Stimulated activated naive B cell treated with anti-CD40 and anti-IgM and Interleukin-4, amounts not matched to agents 10 μg/mL and 1 μg/mL and 100 μg/mL, for 72 hours (primary cell): ENCODE measurements at regions not wholly inside any gene's neighbourhood (a gene's known extent, or its start where the extent isn't known, plus 50 kb on each side); places are given as distances from the start of the nearest gene placed in this dataset.

Experiments used
- ATAC-seq, 2 donors: fragments of 150-1000 bp; cut with Tn5 transposase; replicated peaks; 2 replicates each; pipeline ENCODE4 v1.10.0; 2021; ENCODE audit warnings: moderate library complexity in 1 of 2
- DNase-seq: peaks from one replicate; pipeline ENCODE4 v3.0.0; 2021
- H3K27ac Mint-ChIP-seq: one replicate; pipeline ENCODE4 v1.8.0; 2022; ENCODE audit warnings: mild to moderate bottlenecking, mixed read lengths
- H3K27me3 Mint-ChIP-seq, 2 donors: one replicate each; pipeline ENCODE4 v1.8.0; 2022; ENCODE audit warnings: mixed read lengths in 2 of 2
- H3K36me3 Mint-ChIP-seq, 2 donors: one replicate each; pipeline ENCODE4 v1.8.0; 2022; ENCODE audit warnings: mixed read lengths in 2 of 2, mild to moderate bottlenecking in 1 of 2
- H3K4me1 Mint-ChIP-seq, 2 donors: one replicate each; pipeline ENCODE4 v1.8.0; 2022; ENCODE audit warnings: mixed read lengths in 2 of 2, mild to moderate bottlenecking in 1 of 2
- H3K4me3 Mint-ChIP-seq, 2 donors: one replicate each; pipeline ENCODE4 v1.8.0; 2022; ENCODE audit warnings: mild to moderate bottlenecking in 2 of 2, mixed read lengths in 2 of 2, moderate library complexity in 1 of 2
- H3K9me3 Mint-ChIP-seq, 2 donors: one replicate each; pipeline ENCODE4 v1.8.0; 2022; ENCODE audit warnings: mixed read lengths in 2 of 2, mild to moderate bottlenecking in 1 of 2

DNA sequence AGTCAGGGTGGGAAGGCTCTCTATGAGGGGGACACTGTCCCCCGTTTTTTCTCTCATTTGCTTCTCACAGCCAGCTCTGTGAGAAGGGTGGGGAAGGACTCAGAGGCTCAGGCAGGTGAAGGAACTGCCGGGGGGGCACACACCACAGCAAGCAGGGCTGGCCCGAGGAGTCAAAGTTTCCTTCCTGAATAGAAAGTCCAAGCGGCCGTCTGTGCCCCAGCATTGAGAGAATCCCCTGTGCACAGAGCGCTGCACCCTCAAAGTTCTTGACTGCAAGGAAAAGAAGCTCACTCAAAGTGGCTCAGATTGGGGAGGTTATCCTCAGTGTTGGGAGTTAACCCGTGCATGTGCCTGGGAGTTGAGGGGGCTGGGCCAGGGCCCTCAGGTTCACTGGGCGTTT lies 145.2 kb upstream of the AJAP1 start:
- Mint-ChIP-seq H3K4me3 (no peak overlapping the region), H3K27ac (no peak overlapping the region), H3K36me3 (no peaks in the 10 kb centered on the region), H3K9me3 (peaks cover 0 to 2% of the 10 kb centered on the region in 2 donors), H3K27me3 (peaks cover 37 to 39% of the 10 kb centered on the region in 2 donors), H3K4me1 (peaks cover 0 to 3% of the 10 kb centered on the region in 2 donors)
- DNase-seq = no peak
- ATAC-seq = no peak

DNA sequence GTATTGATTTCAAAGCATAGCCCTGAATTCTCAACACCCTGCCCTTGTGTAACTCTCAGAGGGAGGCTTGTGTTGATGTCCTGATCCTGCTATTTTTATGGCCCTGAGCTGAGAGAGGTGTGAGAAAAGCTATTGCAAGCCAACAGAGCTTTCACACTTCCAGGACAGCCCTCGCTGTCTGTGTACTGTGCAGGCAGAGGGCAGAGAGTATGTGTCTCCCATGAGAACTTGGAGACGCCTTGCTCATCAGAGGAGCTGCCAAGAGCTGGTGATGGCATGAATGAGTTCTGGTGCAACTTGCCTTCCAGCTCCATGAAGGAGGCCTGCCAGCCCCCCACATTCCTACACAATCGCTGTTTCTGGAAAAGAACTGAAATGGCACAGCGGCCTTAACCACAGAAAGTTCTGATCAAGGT lies 144.1 kb upstream of the AJAP1 start:
- DNase-seq (no peak), ATAC-seq (no peak)
- Mint-ChIP-seq H3K27ac (no peak overlapping the region), H3K27me3 (peaks cover 43 to 47% of the 10 kb centered on the region in 2 donors), H3K36me3 (no peaks in the 10 kb centered on the region), H3K4me1 (peaks cover 0 to 3% of the 10 kb centered on the region in 2 donors), H3K9me3 (peaks cover 0 to 5% of the 10 kb centered on the region in 2 donors), H3K4me3 (no peak overlapping the region)

DNA sequence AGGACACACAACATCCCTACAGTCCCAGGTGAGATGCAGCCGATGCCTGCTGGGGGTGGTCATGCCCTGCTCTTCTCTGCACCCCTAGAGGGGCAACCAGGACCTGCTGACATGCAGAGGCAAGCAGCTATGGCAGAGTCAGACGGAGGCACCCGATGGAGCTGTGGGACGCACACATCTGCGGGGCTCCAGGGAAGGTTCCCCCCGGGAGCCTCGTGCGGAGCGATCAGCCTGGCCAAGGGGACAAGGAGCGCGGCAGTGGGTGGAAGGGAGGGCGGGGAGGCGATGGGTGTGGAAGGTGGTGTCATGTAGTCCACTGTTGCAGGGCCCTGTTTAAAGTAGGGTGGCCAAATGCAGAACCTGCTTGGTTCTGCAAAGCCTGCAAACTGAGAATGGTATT lies 143.0 kb upstream of the AJAP1 start:
- ATAC-seq (no peak), DNase-seq (no peak)
- Mint-ChIP-seq H3K27ac (no peak overlapping the region), H3K9me3 (peaks cover 0 to 5% of the 10 kb centered on the region in 2 donors), H3K36me3 (no peaks in the 10 kb centered on the region), H3K27me3 (peaks cover 41 to 43% of the 10 kb centered on the region in 2 donors), H3K4me3 (no peak overlapping the region), H3K4me1 (peaks cover 0 to 3% of the 10 kb centered on the region in 2 donors)

DNA sequence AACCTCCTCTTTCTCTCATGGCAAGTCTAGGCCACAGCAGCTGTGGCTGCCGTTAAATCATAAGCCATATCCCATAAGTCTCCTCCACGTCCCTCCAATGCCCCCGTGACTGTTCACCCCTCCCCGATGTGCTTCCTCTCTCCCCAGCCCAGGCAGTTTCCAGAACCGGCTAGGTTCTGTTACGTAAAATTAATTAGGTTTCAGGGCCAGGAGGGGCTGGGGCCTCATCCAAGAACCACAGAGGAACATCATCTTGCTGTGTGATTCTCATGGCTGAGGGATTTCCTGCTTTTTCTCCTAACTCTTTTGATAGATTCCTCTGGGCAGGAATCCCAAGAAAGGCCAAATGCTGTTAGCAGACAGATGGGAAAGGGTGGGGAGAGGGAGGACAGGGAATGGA lies 141.8 kb upstream of the AJAP1 start:
- H3K27me3 Mint-ChIP-seq = peaks cover 41 to 43% of the 10 kb centered on the region in 2 donors
- no peak overlapping the region for H3K4me3 Mint-ChIP-seq
- H3K4me1 Mint-ChIP-seq = peaks cover 0 to 3% of the 10 kb centered on the region in 2 donors
- no peak for ATAC-seq
- peaks cover 0 to 5% of the 10 kb centered on the region in 2 donors for H3K9me3 Mint-ChIP-seq
- DNase-seq = no peak
- no peaks in the 10 kb centered on the region for H3K36me3 Mint-ChIP-seq
- no peak overlapping the region for H3K27ac Mint-ChIP-seq

- peaks cover 0 to 3% of the 10 kb centered on the region in 2 donors for H3K4me1 Mint-ChIP-seq
- H3K27ac Mint-ChIP-seq = no peak overlapping the region
- H3K27me3 Mint-ChIP-seq = peaks cover 40 to 44% of the 10 kb centered on the region in 2 donors
- H3K4me3 Mint-ChIP-seq = no peak overlapping the region
- H3K9me3 Mint-ChIP-seq = peaks cover 0 to 3% of the 10 kb centered on the region in 2 donors
- no peak for DNase-seq
- H3K36me3 Mint-ChIP-seq = no peaks in the 10 kb centered on the region
- ATAC-seq = no peak
Measured at GRCh38 chr1:4513685-4514084, 140.7 kb upstream of the AJAP1 start.

GRCh38 chr1:4515727-4516289 lies 138.6 kb upstream of the AJAP1 start:
- no peaks in the 10 kb centered on the region for H3K4me1 Mint-ChIP-seq
- no peaks in the 10 kb centered on the region for H3K36me3 Mint-ChIP-seq
- H3K9me3 Mint-ChIP-seq = peaks cover 0 to 3% of the 10 kb centered on the region in 2 donors
- H3K4me3 Mint-ChIP-seq = no peak overlapping the region
- DNase-seq = no peak
- H3K27me3 Mint-ChIP-seq = peaks cover 35 to 41% of the 10 kb centered on the region in 2 donors
- no peak for ATAC-seq
- no peak overlapping the region for H3K27ac Mint-ChIP-seq

DNA sequence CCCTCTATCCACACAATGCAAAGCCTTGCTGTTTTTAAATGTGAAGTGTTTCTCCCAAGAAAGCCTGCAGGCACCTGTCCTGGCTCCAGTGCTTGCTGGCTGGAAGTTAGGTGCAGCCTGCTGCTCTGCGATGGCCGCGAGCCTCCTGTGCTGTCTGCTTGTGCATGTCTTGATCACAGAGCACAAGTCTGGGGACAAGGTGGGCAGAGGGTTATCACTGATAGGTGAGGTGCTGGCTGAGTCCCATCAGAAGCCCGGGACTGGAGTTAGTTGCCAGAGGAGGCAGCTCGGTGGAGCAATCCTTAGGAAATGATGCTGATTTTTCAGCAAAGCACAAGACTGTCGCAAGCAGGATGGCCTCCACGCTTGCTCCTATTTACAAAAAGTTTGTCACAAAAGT lies 137.8 kb upstream of the AJAP1 start:
- ATAC-seq (no peak), DNase-seq (no peak)
- Mint-ChIP-seq H3K4me1 (no peaks in the 10 kb centered on the region), H3K36me3 (no peaks in the 10 kb centered on the region), H3K9me3 (peaks cover 0 to 3% of the 10 kb centered on the region in 2 donors), H3K4me3 (no peak overlapping the region), H3K27ac (no peak overlapping the region), H3K27me3 (peaks cover 33 to 38% of the 10 kb centered on the region in 2 donors)

- Mint-ChIP-seq H3K9me3 (peaks cover 0 to 3% of the 10 kb centered on the region in 2 donors), H3K4me3 (no peak overlapping the region), H3K36me3 (no peaks in the 10 kb centered on the region), H3K4me1 (no peaks in the 10 kb centered on the region), H3K27ac (no peak overlapping the region), H3K27me3 (peaks cover 30 to 31% of the 10 kb centered on the region in 2 donors)
- ATAC-seq (no peak), DNase-seq (no peak)
Measured at GRCh38 chr1:4517186-4517954, 137.0 kb upstream of the AJAP1 start.

GRCh38 chr1:4518621-4519020 lies 135.8 kb upstream of the AJAP1 start:
- peaks cover 0 to 3% of the 10 kb centered on the region in 2 donors for H3K9me3 Mint-ChIP-seq
- ATAC-seq = no peak
- no peaks in the 10 kb centered on the region for H3K36me3 Mint-ChIP-seq
- no peak overlapping the region for H3K27ac Mint-ChIP-seq
- DNase-seq = no peak
- H3K4me1 Mint-ChIP-seq = no peaks in the 10 kb centered on the region
- H3K4me3 Mint-ChIP-seq = no peak overlapping the region
- peaks cover 26 to 28% of the 10 kb centered on the region in 2 donors for H3K27me3 Mint-ChIP-seq

GRCh38 chr1:4519954-4520353 lies 134.5 kb upstream of the AJAP1 start:
- H3K27ac Mint-ChIP-seq = no peak overlapping the region
- ATAC-seq = no peak
- H3K27me3 Mint-ChIP-seq = peaks cover 18 to 21% of the 10 kb centered on the region in 2 donors
- no peaks in the 10 kb centered on the region for H3K9me3 Mint-ChIP-seq
- H3K4me1 Mint-ChIP-seq = no peaks in the 10 kb centered on the region
- H3K4me3 Mint-ChIP-seq = no peak overlapping the region
- DNase-seq = no peak
- no peaks in the 10 kb centered on the region for H3K36me3 Mint-ChIP-seq

DNA sequence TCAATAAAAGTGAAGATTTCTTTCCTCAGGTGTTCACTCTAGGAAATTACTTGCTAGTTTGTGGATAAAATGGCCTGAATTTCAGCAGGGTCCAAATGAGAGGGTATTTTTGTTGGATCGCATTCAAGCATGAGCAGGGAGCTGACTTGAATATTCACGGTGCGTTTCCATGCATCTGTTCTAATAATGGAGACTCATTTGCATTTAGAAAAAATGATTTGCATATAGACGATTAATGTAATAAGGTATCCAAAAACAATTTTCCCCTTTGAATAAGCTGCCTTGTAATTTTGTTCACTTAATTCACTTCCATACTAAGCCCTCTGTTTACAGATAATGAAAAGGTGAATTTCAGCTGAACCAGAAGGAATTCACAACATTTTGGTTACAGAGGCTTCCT lies 130.9 kb upstream of the AJAP1 start:
- H3K36me3 Mint-ChIP-seq = no peaks in the 10 kb centered on the region
- no peak for DNase-seq
- no peak for ATAC-seq
- H3K27me3 Mint-ChIP-seq = peaks cover 16 to 29% of the 10 kb centered on the region in 2 donors
- no peaks in the 10 kb centered on the region for H3K4me1 Mint-ChIP-seq
- H3K27ac Mint-ChIP-seq = no peak overlapping the region
- no peaks in the 10 kb centered on the region for H3K9me3 Mint-ChIP-seq
- H3K4me3 Mint-ChIP-seq = no peak overlapping the region

DNA sequence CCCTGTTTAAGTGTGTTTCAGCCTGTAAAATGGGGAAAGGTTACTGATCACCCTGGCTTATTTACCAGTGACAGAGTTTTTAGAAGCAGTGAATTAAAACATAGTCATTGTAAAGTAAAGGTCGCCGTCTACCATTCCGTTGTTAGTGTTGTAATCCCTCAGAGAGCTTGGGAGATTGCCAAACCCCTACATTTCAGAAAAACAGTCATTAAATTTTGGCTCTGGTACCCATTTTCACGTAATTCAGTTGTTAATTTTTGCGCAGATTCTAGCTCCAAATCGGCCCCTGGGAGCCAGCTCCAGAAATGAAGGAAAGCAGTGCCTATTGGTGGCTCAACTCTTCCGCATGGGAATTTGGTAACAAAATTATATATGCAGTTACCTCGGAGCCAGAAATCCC lies 127.7 kb upstream of the AJAP1 start:
- peaks cover 5 to 12% of the 10 kb centered on the region in 2 donors for H3K27me3 Mint-ChIP-seq
- H3K36me3 Mint-ChIP-seq = no peaks in the 10 kb centered on the region
- no peak overlapping the region for H3K27ac Mint-ChIP-seq
- no peaks in the 10 kb centered on the region for H3K9me3 Mint-ChIP-seq
- no peak for ATAC-seq
- no peak for DNase-seq
- no peak overlapping the region for H3K4me3 Mint-ChIP-seq
- H3K4me1 Mint-ChIP-seq = no peaks in the 10 kb centered on the region

DNA sequence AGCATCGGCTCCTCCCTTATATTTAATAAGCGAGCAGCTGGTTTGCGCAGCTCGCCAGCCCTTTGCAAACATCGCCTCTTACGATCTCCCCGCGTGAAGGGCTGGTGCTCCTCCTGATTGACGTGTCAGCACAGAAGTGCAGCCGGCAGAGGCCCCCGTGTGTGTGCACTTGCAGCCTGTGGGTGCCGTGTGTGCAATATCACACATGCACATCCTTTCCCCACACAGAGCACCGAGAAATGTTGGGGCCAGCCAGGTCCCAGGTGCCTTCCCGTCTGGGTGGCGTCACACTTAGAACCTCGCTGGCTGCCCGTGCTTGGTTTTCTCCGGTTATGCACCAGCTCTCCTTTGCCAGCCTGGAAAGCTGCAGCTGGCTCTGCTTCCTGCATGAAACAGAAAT lies 126.6 kb upstream of the AJAP1 start:
- no peak overlapping the region for H3K27ac Mint-ChIP-seq
- H3K9me3 Mint-ChIP-seq = no peaks in the 10 kb centered on the region
- ATAC-seq (no peak), DNase-seq (no peak)
- H3K36me3 Mint-ChIP-seq = no peaks in the 10 kb centered on the region
- peaks cover 0 to 12% of the 10 kb centered on the region in 2 donors for H3K27me3 Mint-ChIP-seq
- no peak overlapping the region for H3K4me3 Mint-ChIP-seq
- no peaks in the 10 kb centered on the region for H3K4me1 Mint-ChIP-seq

DNA sequence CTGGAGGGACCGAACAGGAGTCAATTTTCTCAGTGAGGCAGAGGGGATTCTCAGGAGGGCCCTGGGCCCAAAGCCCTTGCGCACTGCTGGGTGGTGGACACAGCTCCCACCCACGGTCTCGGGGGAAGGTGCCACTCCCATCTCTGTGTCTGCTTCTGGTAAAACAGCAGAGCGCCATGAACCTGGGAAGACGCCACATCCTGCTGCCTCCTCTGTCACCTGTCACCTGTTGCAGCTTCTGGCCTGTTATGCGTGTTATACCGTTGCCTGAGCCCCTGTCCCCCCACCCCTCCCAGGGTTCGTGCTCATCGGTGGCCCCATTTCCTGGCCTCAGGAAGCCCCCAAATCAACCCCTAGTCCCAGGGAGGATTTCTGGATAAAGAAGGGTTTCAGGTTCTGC lies 125.8 kb upstream of the AJAP1 start:
- H3K9me3 Mint-ChIP-seq = no peaks in the 10 kb centered on the region
- DNase-seq = no peak
- no peak overlapping the region for H3K27ac Mint-ChIP-seq
- peaks cover 0 to 12% of the 10 kb centered on the region in 2 donors for H3K27me3 Mint-ChIP-seq
- no peak overlapping the region for H3K4me3 Mint-ChIP-seq
- H3K4me1 Mint-ChIP-seq = no peaks in the 10 kb centered on the region
- no peak for ATAC-seq
- no peaks in the 10 kb centered on the region for H3K36me3 Mint-ChIP-seq
